ENCODE measurements at regions not wholly inside any gene's neighbourhood (a gene's known extent, or its start where the extent isn't known, plus 50 kb on each side); places are given as distances from the start of the nearest gene placed in this dataset.

DNA sequence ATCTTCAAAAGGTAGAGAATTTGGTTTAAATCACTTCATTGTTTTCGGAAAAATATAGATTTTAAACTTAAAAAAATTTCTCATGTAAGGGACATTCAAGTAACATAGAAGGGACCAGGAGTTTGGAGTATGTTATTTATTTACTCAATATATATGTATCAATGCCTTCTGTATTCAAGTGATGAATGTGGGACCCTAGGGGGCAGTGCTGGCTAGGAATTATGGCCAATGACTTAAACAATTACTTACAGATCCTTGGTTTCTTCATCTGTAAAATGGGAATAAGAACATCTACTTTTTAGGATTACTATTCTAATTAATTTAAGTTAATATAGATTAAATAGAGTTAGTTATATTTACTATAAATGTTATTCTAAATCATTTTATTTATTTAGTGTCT lies 886.3 kb upstream of the RBFOX1 start:
- TF ChIP-seq CTCF (conservative IDR thresholded peaks at IDR 0.05 in 1 of 2, IDR thresholded peaks at IDR 0.05 in 1 of 2; ENCODE audit: low read depth in 1 of 2, low read length in 2 of 2) (no peak), EZH2 (IDR thresholded peaks at IDR 0.05; ENCODE audit: low read length, missing control alignments) (no peak)

Data from fibroblast of lung (primary cell).